Karpas-422 (cell line): ENCODE measurements at regions not wholly inside any gene's neighbourhood (a gene's known extent, or its start where the extent isn't known, plus 50 kb on each side); places are given as distances from the start of the nearest gene placed in this dataset.
"Not testable (repeated sequence)": the region's sequence is repeated elsewhere in the genome, so short reads cannot be mapped to it uniquely, and the experiment has no call there.

Source experiments
- DNase-seq: peaks from one replicate; pipeline ENCODE4 v3.0.0-alpha.2; 2015
- H2AFZ ChIP-seq: fragments of 200-600 bp; sonication (generic); 2 replicates; pipeline ENCODE4 v1.6.1; 2014; ENCODE audit warnings: antibody characterized with exemption, low read length, mixed read lengths
- H3K27ac ChIP-seq: fragments of 200-600 bp; sonication (generic); 2 replicates; pipeline ENCODE4 v1.5.1; 2014; ENCODE audit warnings: mild to moderate bottlenecking, low read length, moderate library complexity
- H3K27me3 ChIP-seq: fragments of 200-600 bp; sonication (generic); 2 replicates; pipeline ENCODE4 v1.6.1; 2014; ENCODE audit warnings: low read length, mixed read lengths
- H3K36me3 ChIP-seq: fragments of 200-600 bp; sonication (generic); 2 replicates; pipeline ENCODE4 v1.6.1; 2014; ENCODE audit warnings: low read length, mixed read lengths; ENCODE audit not compliant: insufficient read depth
- H3K4me1 ChIP-seq: fragments of 200-600 bp; sonication (generic); 2 replicates; pipeline ENCODE4 v1.6.1; 2014; ENCODE audit warnings: mild to moderate bottlenecking, low read length, mixed read lengths
- H3K4me2 ChIP-seq: fragments of 200-600 bp; sonication (generic); 2 replicates; pipeline ENCODE4 v1.6.1; 2014; ENCODE audit warnings: low read length, low read depth, mild to moderate bottlenecking; ENCODE audit not compliant: poor library complexity, severe bottlenecking
- H3K4me3 ChIP-seq: fragments of 200-600 bp; sonication (generic); 2 replicates; pipeline ENCODE4 v1.5.1; 2014; ENCODE audit warnings: mild to moderate bottlenecking, antibody characterized with exemption, low read length, mixed read lengths
- H3K79me2 ChIP-seq: fragments of 200-600 bp; sonication (generic); 2 replicates; pipeline ENCODE4 v1.6.1; 2014; ENCODE audit warnings: mild to moderate bottlenecking, low read length, mixed read lengths
- H3K9ac ChIP-seq: fragments of 200-600 bp; sonication (generic); 2 replicates; pipeline ENCODE4 v1.6.0; 2014; ENCODE audit warnings: low read length
- H3K9me2 ChIP-seq: fragments of 200-600 bp; sonication (generic), shearing (Covaris generic); replicated peaks from 2 replicates; pipeline ENCODE4 v1.6.0; 2014; ENCODE audit warnings: mild to moderate bottlenecking, low read length, moderate library complexity; ENCODE audit not compliant: insufficient read depth
- H3K9me3 ChIP-seq: fragments of 300-700, 200-600 bp; sonication (generic); 2 replicates; pipeline ENCODE4 v1.6.1; 2014; ENCODE audit warnings: low read length, mixed read lengths
- H4K20me1 ChIP-seq: fragments of 200-600 bp; sonication (generic); 2 replicates; pipeline ENCODE4 v1.6.1; 2014; ENCODE audit warnings: mild to moderate bottlenecking, antibody characterized with exemption, low read length, low read depth; ENCODE audit not compliant: insufficient read depth

DNA sequence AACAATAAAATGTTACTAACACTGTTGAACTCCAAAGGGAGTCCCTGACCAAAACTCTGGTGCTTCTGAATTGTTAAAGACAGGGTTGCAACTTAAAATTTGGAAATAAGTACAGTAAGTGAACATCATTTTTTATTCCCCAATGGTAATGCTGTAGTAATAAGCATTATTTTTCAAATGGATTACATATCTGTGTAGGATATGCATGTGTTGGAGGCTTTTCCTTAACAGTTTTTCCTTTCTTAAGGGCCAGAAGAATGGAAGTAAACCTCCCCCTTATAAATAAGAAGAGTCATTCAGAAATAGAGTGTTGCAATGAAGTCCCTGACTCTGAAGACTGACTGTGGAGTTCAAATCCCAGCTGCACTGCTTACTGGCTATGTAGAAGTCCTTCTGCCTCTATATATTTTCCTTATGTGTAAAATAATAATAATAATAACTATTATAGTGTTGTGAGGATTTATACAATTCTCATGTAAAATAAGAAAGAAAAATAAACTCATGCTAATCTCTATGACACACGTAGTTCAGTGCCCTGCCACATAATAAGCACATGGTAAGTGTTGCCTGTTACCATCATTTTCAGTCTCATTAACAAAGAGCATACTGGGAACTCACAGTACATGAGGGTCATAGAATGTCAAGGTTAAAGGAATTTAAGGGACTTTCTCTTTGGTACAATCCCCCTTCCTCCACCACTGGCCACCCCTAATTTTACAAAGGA is 129.8 kb upstream of the SMLR1 start:
- Histone ChIP-seq H3K27ac (no peak overlapping the region), H3K27me3 (no peaks in the 10 kb centered on the region), H3K9me2 (no peaks in the 10 kb centered on the region), H3K79me2 (no peaks in the 10 kb centered on the region), H3K9ac (no peak overlapping the region), H3K4me3 (no peak overlapping the region), H3K4me2 (no peak overlapping the region), H3K4me1 (no peaks in the 10 kb centered on the region), H4K20me1 (no peaks in the 10 kb centered on the region), H2AFZ (no peak overlapping the region), H3K36me3 (no peaks in the 10 kb centered on the region), H3K9me3 (no peaks in the 10 kb centered on the region)
- DNase-seq = no peak

DNA sequence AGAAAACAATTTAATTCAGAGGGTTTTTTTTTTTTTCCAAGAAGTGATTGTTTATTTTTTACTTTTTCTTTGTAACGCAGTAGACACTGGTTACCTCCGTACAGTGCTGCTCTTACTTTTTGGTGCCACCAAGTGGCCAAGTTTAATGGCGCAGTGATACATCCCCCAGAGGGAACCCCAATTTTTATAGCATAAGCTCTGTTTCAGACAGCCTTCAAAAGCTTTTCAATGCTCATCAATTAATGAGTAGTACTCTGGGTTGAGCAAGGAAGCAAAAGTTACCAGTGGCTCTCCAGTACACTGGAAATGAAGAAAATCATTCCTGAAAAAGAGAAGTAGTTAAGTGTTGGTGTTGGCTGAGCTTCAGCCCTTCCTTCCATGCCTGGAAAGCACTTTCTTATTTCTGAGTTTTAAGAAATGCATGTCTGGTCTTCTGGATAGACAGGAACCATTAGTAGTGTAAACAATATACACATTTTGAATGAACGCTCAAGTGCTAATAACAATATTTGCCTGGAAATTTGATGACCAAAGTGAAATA is 129.1 kb upstream of the SMLR1 start:
- H3K9me3 ChIP-seq = no peaks in the 10 kb centered on the region
- H3K36me3 ChIP-seq = no peaks in the 10 kb centered on the region
- H3K4me1 ChIP-seq = no peaks in the 10 kb centered on the region
- DNase-seq = peak; percentile 73
- H3K9me2 ChIP-seq = no peaks in the 10 kb centered on the region
- no peak overlapping the region for H3K9ac ChIP-seq
- no peak overlapping the region for H3K27ac ChIP-seq
- H4K20me1 ChIP-seq = no peaks in the 10 kb centered on the region
- no peaks in the 10 kb centered on the region for H3K27me3 ChIP-seq
- H2AFZ ChIP-seq = no peak overlapping the region
- no peak overlapping the region for H3K4me3 ChIP-seq
- H3K4me2 ChIP-seq = no peak overlapping the region
- H3K79me2 ChIP-seq = no peaks in the 10 kb centered on the region

DNA sequence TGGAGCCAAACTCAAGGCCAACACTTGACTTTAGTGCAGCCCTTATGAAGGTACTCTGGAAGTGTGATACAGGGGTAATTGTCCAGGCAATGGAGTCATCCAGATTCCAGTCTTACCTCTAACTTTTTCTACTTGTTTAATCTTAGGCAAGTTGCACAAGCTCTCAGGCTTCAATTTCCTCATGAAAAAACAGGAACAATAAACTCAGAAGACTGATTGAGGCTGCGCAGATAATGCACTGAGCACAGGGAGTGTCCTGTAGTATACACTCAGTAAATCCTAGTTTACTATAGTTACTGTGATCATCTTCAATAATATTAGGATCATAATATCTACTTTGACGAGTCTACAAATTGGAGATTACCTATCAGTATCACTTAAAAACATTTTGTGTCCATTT is 127.5 kb upstream of the SMLR1 start:
- Histone ChIP-seq H3K4me3 (no peak overlapping the region), H4K20me1 (no peaks in the 10 kb centered on the region), H3K27me3 (no peaks in the 10 kb centered on the region), H3K36me3 (no peaks in the 10 kb centered on the region), H3K9me3 (no peaks in the 10 kb centered on the region), H3K4me1 (no peaks in the 10 kb centered on the region), H3K9me2 (no peaks in the 10 kb centered on the region), H3K79me2 (no peaks in the 10 kb centered on the region), H3K4me2 (no peak overlapping the region), H3K9ac (no peak overlapping the region), H2AFZ (no peak overlapping the region), H3K27ac (no peak overlapping the region)
- DNase-seq = no peak

DNA sequence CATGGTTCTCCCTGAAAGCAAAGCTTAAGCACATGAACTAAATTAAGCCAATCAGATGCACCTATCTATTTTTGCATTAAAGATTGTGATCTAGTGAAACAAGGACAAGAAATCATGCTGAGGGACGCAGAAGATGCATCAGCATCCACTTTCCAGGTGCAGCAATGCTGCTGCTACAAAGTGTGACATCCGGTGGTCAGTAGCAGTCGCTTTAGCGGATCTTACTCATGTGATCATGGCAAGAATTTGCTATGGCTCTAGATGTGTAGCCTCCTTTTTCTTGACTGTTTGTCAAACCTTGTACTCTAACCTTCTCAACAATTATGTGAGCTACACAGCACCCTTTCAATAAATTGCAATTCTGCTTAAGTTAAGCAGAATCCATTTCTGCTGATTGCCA is 126.8 kb upstream of the SMLR1 start:
- Histone ChIP-seq H3K4me3 (no peak overlapping the region), H3K9me3 (no peaks in the 10 kb centered on the region)

DNA sequence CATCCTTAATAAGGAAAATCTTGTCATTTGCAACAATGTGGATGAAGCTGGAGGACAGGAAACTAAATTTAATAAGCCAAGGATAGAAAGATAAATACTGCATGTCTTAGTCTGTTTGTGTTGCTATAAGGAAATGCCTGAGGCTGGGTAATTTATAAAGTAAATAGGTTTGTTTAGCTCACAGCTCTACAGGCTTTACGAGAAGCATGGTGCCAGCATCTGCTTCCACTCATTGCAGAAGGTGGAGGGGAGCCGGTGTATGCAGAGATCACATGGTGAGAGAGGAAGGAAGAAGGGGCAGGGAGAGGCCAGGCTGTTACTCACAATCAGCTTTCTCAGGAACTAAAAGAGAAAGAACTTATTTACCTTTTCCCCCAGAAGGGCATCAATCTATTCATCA is 118.9 kb upstream of the SMLR1 start:
- no peak overlapping the region for H3K4me2 ChIP-seq
- no peaks in the 10 kb centered on the region for H3K9me3 ChIP-seq
- H3K27ac ChIP-seq = no peak overlapping the region
- no peak overlapping the region for H2AFZ ChIP-seq
- no peaks in the 10 kb centered on the region for H3K36me3 ChIP-seq
- H3K9ac ChIP-seq = no peak overlapping the region
- no peaks in the 10 kb centered on the region for H4K20me1 ChIP-seq
- H3K4me1 ChIP-seq = no peaks in the 10 kb centered on the region
- no peak overlapping the region for H3K4me3 ChIP-seq
- no peaks in the 10 kb centered on the region for H3K9me2 ChIP-seq
- DNase-seq = no peak
- H3K27me3 ChIP-seq = no peaks in the 10 kb centered on the region
- H3K79me2 ChIP-seq = no peaks in the 10 kb centered on the region

More for the DNA sequence above, 126.8 kb upstream of the SMLR1 start:
- Histone ChIP-seq H3K4me1 (no peaks in the 10 kb centered on the region), H2AFZ (no peak overlapping the region), H3K27ac (no peak overlapping the region), H3K79me2 (no peaks in the 10 kb centered on the region), H3K27me3 (no peaks in the 10 kb centered on the region), H3K36me3 (no peaks in the 10 kb centered on the region), H3K4me2 (no peak overlapping the region), H3K9me2 (no peaks in the 10 kb centered on the region), H3K9ac (no peak overlapping the region), H4K20me1 (no peaks in the 10 kb centered on the region)
- DNase-seq = no peak

DNA sequence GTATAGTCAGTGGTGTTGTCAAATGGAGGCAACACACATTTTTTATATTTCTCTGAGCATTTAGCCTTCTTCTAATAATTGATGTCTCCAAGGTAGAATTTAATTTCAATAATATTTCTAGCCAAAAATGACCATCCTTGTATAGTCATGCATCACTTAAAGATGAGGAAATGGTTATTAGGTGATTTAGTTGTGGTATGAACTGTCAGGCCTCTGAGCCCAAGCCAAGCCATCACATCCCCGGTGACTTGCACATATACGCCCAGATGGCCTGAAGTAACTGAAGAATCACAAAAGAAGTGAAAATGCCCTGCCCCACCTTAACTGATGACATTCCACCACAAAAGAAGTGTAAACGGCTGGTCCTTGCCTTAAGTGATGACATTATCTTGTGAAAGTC is 115.6 kb upstream of the SMLR1 start:
- not testable (repeated sequence) for H3K4me2 ChIP-seq, H3K4me1 ChIP-seq, H4K20me1 ChIP-seq, H3K79me2 ChIP-seq, DNase-seq, H3K27ac ChIP-seq, H3K27me3 ChIP-seq, H3K9me2 ChIP-seq, H3K9me3 ChIP-seq, H3K9ac ChIP-seq, H2AFZ ChIP-seq, H3K36me3 ChIP-seq, H3K4me3 ChIP-seq

DNA sequence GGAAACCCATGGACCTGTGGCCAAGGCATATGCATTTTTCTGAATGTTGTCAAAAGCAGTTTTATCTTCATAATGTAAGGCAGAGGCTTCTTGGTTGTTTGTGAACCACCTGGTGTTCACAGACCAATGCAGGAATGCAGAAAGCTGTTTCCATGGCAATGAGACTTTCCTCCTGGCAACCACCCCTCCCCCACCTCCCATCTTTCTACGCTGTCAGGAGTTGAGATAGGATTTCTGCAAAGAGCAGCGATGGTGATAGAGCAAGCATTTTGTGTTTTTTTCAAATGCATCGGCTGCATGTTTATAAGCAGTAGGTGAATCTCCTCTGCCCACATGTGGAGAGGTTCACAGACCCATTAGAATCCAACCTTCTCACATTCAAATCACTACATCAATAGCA is 114.1 kb upstream of the SMLR1 start:
- Histone ChIP-seq H3K27ac (no peak overlapping the region), H4K20me1 (no peaks in the 10 kb centered on the region), H3K36me3 (no peaks in the 10 kb centered on the region), H3K9ac (no peak overlapping the region), H3K9me3 (no peaks in the 10 kb centered on the region), H3K4me3 (no peak overlapping the region), H3K4me2 (no peak overlapping the region), H3K79me2 (no peaks in the 10 kb centered on the region), H3K4me1 (no peaks in the 10 kb centered on the region), H3K9me2 (no peaks in the 10 kb centered on the region), H2AFZ (no peak overlapping the region), H3K27me3 (no peaks in the 10 kb centered on the region)
- DNase-seq = no peak

DNA sequence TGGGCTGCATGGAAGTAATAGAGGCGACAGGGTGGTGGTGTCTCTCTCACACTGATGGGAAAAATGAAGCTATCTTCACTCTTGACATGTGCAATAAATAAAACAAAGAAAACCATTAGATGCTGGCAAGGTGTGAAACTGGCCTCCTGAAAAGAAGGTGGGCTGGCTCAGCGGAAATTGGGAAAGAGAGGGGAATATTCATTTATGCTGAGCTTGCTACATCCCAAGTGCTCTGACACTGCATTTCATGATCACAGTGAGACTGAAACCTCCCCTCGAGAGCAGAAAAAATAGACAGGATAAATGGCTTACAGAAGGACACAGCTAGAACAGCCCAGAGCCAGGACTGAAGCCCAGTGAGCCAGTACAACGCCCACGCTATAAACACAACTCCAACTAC is 112.1 kb upstream of the SMLR1 start:
- DNase-seq = no peak
- no peak overlapping the region for H3K9ac ChIP-seq
- H3K4me2 ChIP-seq = no peak overlapping the region
- no peaks in the 10 kb centered on the region for H3K4me1 ChIP-seq
- H4K20me1 ChIP-seq = no peaks in the 10 kb centered on the region
- no peaks in the 10 kb centered on the region for H3K9me2 ChIP-seq
- no peaks in the 10 kb centered on the region for H3K36me3 ChIP-seq
- no peak overlapping the region for H3K4me3 ChIP-seq
- H2AFZ ChIP-seq = no peak overlapping the region
- H3K79me2 ChIP-seq = no peaks in the 10 kb centered on the region
- H3K27ac ChIP-seq = no peak overlapping the region
- no peaks in the 10 kb centered on the region for H3K9me3 ChIP-seq
- no peaks in the 10 kb centered on the region for H3K27me3 ChIP-seq
